Fibroblast of skin of left quadriceps (primary cell): ENCODE measurements at regions not wholly inside any gene's neighbourhood (a gene's known extent, or its start where the extent isn't known, plus 50 kb on each side); places are given as distances from the start of the nearest gene placed in this dataset.

Source experiments
- DNase-seq, 2 experiments: peaks; one replicate each; pipeline ENCODE4 v3.0.0-alpha.2; 2013; ENCODE audit warnings: low read depth in 2 of 2

DNA sequence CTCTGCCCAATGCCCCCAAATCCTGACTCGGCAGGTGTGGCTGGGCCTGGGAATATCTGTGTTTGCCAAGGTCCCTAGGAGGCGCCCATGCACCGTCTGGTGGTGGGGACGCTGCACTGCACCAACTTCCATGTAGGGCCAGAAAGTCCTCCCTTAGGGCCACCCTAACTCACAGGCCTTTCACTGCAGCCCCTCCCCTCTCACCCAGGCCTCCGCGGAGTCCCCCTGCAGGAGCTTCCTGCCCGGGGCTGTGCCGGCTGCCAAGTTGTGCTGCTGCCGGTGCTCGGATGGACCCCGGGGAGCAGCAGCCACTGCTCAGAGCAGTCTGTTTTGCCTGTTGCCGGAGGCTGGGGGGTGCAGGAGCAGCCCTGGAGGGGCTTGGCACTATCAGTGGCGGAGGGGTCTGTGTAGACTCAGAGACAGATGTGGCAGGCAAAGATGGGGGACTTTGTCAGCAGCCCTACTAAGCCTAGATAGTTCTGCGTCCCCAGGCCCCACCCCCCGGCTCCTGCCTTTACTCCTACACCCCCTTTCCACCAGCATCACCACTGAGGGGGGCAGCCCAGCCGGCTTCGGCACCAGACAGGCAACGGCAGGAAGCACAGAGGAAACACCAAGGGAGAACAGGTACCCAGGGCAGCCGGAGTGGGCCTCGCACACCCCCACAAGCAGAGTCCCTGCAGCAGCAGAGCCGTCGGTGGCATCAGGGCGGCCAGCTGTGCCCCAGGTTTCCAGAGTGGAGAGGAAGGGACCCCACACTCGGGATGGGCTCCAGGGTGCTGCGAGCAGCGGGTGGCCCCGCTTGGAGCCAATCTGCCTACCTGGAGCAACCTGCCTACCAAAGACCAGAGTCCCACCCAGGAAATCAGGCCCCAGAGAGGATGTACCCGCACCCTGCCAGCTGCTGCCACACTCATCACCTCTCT lies 124.3 kb downstream of the TRIM29 start:
- no peak for DNase-seq

DNA sequence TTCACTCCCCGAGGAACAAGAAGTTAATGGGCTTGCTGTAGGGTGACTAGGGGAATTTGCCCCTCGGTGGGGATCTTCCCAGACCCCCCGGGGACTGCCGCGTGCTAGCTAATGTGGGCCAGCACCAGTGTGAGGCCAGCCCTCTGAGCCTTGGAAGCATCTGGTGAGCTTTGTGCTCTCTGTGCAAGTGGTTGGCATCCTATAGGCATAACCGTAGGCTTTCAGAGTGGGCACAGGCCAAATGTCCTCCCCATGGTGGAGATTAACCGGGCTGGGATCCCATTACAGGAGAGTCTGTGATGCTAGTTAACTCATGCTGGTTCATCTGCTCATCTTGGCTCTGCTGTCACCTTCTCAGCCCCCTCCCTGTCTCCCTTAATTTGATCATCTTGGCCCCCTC lies 125.7 kb downstream of the TRIM29 start:
- no peak for DNase-seq

GRCh38 chr11:120011836-120012235 lies 126.1 kb downstream of the TRIM29 start:
- DNase-seq, result no peak

GRCh38 chr11:120010775-120011174 lies 127.1 kb downstream of the TRIM29 start:
- no peak for DNase-seq

- DNase-seq, result no peak
Measured at GRCh38 chr11:120009938-120010337, 128.0 kb downstream of the TRIM29 start.

DNA sequence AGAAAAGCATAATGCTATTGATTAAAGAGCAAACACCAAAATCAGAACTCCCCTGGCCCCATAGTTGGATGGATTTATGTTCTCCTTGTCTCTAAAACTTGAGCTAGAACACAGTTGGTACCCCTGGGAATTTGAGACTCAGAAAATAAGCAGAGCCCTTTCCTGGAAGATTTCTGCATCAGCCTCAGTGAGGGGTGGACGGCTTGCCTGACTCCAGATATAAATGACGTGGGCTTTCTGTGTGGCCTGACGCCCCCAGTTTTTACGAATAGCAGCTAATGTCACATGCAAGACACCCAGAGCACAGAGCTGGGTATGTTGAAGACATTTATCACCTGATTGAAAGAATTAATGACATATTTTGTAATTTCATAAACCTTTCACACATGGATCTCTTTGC lies 130.8 kb downstream of the TRIM29 start:
- DNase-seq, result no peak

DNA sequence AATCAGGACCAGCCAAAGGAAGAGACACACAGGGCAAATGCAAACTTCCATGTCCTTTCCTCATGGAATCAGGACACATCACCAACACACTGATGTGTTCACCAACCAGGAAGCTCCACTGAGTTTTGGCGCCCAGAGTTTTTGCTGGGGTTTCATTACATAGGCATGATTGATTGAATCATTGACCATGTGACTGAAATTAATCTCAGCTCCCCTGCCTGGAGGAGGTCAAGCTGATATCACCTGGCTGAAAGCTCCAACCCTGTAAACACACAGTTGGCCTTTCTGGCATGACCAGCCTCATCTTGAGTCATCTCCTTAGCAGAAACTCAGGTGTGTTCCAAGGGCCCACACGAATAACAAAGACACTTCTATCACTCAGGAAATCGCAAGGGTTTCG lies 133.2 kb downstream of the TRIM29 start:
- DNase-seq, result no peak

DNA sequence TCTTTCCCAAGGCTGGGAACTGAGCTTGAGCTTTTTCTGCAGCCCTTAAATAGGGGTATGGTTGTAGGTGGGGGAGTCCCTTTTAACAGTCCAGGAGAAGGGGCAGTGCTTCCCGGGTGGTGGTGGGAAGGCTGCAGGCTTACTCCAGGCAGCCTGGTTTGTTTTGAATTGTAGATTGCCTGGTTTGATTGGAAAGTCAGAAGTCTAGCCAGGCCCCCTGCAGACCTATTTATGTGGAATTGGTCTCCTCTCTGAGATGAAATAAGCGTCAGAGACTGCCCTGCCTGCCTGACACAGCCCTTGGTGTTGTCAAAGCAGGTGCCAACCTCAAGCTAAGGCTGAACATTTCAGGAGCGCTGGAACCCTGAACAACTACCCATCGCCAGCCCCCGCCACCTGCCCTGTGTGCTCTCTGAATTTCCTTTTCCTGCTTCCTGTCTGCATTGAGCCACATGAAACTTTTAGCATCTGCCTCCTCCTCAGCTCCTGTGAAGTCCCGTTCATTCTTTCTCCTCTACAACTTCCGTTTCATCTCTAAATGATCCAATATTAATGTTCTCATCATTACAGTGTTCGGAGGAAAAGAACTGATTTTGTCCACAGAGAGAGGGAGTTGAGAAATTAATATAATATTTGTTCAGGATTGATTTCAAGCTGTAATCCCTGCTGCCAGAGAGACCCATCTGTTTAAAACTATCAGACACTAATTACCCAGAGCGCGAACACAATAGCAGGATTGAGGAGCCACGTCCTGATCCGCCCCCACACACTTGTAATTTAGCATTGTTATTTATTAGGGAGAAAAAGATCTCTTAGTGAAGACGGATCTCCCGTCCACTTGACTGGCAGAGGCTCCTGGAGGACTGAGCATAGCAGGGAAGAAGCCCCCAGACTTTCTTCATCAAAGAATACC lies 136.5 kb downstream of the TRIM29 start:
- no peak for DNase-seq

- no peak for DNase-seq
Measured at GRCh38 chr11:119999220-119999619, 138.7 kb downstream of the TRIM29 start.

GRCh38 chr11:119996556-119996955 lies 141.4 kb downstream of the TRIM29 start:
- DNase-seq, result no peak

DNA sequence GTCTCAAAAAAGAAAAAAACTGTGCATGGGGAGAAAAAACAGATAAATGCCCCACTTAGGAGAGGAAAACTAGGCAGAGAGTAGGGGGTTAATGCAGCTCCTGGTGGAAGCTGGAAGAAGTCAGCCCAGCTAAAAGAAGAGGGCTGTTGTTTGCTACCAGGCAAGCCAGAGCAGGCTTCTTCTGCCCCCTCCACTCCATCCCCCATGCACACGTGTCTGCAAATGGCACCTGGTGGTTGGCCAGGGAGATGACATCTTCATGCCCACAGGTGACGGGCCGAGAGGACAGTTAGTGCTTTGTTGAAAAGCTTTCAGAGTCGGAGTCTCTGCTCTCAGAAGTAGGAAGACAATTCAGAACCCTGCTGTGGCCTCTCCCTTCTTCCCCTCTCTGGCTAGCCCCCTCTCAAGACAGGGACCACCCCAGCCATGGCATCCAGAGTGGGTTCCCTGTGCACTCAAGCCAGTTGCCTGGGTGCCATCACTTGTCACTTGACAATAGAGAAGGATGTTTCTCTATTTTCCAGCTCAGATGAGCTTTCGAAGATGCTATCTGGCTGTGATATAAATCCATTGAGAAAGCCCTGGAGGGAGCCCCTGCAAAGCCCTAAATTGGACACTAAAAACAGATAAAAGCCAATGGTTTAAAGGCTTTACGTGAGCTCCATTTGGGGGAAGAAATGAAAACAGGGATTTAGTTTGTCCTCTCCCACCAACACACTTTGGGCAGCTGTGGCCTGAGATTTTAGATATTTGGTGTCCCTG lies 142.0 kb downstream of the TRIM29 start:
- DNase-seq, result no peak

DNA sequence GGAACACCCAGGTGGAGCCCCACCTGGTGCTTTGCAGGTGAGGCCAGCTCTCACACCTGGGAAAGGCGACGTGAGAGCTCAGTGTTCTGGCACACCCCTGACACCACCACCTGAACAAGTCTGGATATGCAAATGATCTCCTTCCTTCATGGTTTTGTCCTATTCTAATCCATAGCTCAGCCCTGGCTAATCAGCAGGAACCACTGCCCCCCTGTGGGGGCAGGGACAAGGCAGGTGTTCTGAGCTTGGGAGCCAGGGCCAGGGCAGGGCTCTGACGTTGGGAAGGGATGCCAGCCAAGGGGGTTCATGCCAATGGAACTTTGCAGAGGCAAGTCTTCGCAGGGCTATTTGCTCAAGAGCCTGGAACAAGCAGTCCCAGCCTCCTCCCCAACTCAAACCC lies 144.2 kb downstream of the TRIM29 start:
- DNase-seq, result no peak

DNA sequence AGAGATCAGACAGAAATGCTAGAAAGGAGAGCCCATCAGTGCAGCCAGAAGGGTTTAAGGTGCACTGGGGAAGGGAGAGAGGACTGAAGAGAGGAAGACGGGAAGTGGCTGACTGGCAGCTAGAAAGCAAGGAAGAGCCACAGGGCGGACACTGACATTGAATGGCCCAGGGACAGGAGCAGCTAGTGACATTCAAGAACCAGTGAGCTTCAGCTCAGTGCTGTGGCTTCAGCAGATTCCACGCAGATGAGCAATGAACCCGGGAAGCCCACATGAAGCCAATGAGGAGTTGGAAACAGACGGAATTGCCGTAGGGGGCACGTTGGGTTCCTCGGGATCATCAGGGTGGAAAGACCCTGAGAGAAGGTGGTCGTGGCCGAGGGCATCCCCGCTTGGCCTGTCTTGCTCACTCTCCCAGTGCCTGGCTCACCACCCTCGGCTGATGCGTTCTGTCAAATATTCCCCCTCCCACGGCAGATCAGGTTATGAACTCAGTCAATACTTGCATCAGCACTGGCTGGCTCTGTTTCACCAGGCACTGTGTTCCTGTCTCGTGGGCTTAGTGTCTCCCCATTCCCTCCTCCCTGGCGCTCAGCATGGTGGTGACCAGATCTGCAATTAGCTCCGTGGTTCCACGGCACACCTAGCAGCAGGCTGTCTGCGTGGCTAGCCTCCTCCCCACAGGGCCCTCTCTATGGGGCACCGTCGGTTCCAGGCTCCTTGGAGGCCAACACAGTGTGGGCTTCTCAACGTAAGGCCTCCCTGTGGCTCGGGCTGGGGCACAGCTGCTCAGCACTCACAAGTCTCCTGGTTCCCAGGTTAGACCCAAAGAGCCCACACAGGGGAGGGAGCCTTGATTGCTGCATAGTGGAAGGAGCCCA lies 145.5 kb downstream of the TRIM29 start:
- no peak for DNase-seq

DNA sequence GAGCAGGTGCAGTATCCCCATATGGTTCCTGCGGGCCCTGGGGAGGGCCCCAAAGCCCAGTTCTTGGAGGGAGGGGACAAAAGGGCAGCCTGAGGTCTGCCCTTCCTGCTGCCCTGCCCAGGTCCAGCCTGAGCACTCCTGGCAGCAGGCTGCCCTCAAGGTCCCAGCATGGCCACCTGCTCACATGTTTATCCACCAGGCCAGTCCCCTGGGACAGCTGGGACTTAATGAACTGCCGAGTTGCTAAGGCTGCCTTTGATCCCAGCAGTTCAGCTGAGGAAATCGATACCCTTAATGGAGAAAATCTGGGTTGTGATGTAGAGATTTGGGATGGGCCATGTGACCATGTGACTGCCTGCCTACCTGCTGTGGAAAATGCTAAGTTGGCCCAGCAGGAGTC lies 146.2 kb downstream of the TRIM29 start:
- no peak for DNase-seq

GRCh38 chr11:119991022-119991404 lies 146.9 kb downstream of the TRIM29 start:
- no peak for DNase-seq

- no peak for DNase-seq
Measured at GRCh38 chr11:119990309-119991021, 147.4 kb downstream of the TRIM29 start.

DNA sequence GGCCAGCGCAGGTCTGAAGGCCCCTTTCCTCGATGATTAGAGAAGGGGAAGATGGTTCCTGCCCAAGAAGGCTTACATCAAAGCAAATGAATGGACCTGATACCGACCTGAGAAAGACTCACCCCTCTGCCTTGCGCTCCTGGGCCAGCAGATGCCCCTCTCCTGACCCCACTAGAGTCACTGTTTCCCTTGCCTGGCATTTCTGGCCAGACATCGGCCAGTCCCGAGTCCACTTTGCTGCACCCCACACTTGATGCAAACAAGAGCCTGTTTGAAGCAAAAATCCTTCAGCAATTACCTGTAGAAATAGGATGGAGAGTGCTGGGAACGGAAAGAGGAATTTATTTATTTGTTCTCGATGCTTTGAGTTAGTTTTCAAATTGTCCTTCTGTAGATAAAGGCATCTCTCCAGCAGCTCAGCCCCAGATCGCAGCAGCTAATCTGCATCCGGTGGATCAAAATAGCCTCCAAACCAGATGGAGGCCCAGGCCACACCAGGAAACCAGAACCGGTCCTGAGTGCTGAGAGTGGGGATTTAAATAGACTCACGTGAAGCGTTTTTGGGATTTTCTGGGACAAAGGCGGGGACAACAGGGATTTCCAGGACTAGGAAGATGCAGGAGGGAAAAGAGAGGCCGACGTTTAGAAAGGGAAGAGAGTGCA lies 148.6 kb downstream of the TRIM29 start:
- no peak for DNase-seq

- no peak for DNase-seq
Measured at GRCh38 chr11:119985551-119985950, 152.4 kb downstream of the TRIM29 start.

DNA sequence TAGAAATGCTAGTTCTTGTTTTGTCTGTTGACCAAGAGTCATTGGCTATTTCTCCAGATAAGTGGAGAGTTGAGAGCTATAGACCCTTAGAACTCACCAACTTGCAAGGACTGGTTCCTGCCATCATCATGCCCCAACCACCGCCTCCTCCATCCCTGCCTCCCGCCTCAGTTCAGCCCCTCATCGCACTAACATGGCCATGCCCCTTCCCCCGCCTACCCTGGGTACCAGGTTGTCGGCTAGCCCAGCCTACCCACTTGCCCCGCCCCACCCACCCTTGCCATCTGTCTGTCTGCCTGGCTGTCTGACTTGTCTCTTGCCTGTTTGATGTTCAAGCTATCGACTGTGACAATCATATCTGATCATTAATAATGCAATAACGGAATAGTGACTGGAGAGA lies 154.1 kb downstream of the TRIM29 start:
- DNase-seq, result no peak

GRCh38 chr11:119983240-119983732 lies 154.6 kb downstream of the TRIM29 start:
- no peak for DNase-seq
